ENCODE measurements at regions not wholly inside any gene's neighbourhood (a gene's known extent, or its start where the extent isn't known, plus 50 kb on each side); places are given as distances from the start of the nearest gene placed in this dataset.

DNA sequence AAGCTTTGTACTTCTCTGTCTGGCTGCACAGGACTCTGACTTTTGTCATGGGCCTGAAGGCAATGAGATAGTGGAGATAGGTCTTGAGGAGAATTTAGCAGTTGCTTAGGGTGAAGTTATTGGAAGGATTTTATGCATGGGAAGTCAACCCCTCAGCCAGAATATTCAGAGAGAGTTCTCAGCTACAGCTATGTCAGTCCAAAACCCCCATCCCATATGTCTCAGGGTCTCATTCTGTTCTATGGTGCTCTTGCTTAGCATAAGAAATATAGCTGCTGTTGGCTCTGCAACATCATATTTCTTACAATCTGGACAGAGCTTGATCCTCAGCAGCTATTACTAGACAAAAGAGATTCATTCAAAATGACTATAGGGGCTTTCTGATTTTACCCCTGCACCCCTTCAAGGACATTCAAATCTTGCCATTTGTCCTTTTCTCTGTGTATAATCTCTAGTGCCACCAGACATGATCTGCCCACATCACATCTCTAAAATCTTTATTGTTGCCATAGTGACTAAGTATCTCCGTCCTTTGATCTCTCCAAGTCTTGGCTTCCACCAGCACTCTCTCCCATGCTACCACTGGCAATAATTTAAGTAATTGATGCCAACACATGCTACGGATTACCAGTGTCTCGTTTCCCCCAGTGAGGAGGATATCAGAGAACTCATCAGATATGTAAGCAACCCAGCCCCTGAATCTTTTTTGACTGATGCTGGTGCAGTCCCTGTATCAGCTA, 327.1 kb upstream of the ISX start:
- DNase-seq, result no peak
- Histone ChIP-seq H3K4me1 (no peaks in the 10 kb centered on the region), H3K27me3 (replicated peaks in 1 of 7) (peaks cover 0 to 3% (median 0%) of the 10 kb centered on the region in 7 donors), H3K27ac (no peak overlapping the region), H3K9me3 (peaks cover 0 to 14% (median 4%) of the 10 kb centered on the region in 8 donors), H3K36me3 (no peaks in the 10 kb centered on the region), H3K4me3 (no peak overlapping the region)
- TF ChIP-seq POLR2A (IDR thresholded peaks at IDR 0.05), result no peak
- TF ChIP-seq, protein P1, sequence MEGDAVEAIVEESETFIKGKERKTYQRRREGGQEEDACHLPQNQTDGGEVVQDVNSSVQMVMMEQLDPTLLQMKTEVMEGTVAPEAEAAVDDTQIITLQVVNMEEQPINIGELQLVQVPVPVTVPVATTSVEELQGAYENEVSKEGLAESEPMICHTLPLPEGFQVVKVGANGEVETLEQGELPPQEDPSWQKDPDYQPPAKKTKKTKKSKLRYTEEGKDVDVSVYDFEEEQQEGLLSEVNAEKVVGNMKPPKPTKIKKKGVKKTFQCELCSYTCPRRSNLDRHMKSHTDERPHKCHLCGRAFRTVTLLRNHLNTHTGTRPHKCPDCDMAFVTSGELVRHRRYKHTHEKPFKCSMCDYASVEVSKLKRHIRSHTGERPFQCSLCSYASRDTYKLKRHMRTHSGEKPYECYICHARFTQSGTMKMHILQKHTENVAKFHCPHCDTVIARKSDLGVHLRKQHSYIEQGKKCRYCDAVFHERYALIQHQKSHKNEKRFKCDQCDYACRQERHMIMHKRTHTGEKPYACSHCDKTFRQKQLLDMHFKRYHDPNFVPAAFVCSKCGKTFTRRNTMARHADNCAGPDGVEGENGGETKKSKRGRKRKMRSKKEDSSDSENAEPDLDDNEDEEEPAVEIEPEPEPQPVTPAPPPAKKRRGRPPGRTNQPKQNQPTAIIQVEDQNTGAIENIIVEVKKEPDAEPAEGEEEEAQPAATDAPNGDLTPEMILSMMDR (IDR thresholded peaks at IDR 0.05 in 8 of 11, conservative IDR thresholded peaks at IDR 0.05 in 3 of 11), result no peak
- 61 to 67% (median 65%) methylated on average over 3 of the region's 3 CpGs for WGBS, 5 donors
- intact Hi-C loops (cut with DNase I; ENCODE audit: low total_unique reads), result no loop called here

DNA sequence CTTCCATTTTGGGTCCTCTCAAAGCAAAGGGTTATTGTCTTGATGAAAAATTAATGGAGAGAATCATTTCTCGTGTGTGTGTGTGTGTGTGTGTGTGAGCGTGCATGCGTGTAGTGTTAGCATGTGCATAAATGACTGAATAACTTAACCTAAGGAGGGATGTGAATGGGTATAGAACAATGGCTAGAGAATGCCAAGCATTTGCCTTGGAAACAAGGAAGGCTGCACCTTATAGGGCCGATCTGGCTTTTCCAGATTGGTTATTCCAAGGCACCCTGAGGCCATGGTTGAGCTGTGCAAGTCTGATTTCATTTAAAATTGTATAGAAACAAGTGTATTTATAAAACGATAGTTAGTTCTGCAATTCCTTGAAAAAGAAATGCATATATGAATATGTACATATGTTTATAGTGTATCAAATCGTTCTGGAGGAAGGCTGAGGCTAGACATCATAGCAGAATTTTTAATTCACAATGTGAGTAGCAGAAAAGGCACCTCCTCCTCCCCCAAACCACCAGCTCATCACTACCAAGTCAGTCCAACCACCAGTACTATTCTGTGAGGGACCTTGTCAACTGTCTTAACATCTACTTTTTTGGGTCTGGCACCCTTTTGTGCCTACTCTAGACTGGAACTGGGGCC, 322.7 kb upstream of the ISX start:
- Histone ChIP-seq H3K9me3 (peaks cover 0 to 4% (median 0%) of the 10 kb centered on the region in 8 donors), H3K27me3 (replicated peaks in 1 of 7) (peaks cover 0 to 3% (median 0%) of the 10 kb centered on the region in 7 donors), H3K4me3 (no peak overlapping the region), H3K36me3 (no peaks in the 10 kb centered on the region), H3K27ac (no peak overlapping the region), H3K4me1 (no peaks in the 10 kb centered on the region)
- DNase-seq, result no peak
- WGBS, 5 donors, result 72 to 82% (median 77%) methylated on average over 6 of the region's 6 CpGs
- TF ChIP-seq POLR2A (IDR thresholded peaks at IDR 0.05) (no peak), POLR2AphosphoS5 (IDR thresholded peaks at IDR 0.05) (no peak)
- TF ChIP-seq, protein P1 (IDR thresholded peaks at IDR 0.05 in 8 of 11, conservative IDR thresholded peaks at IDR 0.05 in 3 of 11), result no peak
- intact Hi-C loops (cut with DNase I; ENCODE audit: low total_unique reads), result no loop called here

DNA sequence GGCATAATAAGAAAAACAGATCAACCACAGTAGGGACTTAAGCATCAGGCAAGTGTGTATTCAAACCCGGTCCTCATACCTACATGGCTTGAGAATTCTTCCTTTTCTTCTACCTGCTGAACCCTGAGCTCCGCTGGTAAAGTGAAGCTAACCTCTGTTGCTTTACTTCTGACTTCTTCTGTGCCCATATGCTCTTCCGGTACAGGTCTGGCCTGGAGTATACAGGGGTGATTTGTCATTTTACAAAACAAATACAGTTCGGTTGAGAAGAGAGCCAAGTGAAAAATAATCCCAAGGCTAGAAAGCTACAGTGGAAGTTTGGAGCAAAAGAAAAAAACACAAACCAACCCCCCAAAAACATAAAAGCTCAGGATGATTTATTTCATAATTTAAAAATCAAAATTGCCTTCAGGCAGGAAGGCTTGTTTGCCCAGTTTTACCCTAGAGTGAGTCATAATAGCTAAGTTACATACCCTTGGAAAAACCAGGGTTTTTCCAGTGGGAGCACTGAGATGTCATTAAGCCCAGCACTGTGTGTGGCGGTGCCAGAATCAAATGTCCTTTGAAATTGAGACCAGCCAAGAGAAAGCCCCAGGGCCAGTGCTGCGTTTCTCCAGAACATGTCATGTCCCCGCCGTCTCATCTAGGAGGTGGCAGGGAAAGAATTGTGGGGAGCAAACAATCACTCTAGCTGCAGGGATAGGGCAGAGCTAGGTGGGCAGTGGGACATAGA, 305.5 kb upstream of the ISX start:
- intact Hi-C loops (cut with DNase I; ENCODE audit: low total_unique reads), result no loop called here
- 70 to 86% (median 81%) methylated on average over 8 of the region's 8 CpGs for WGBS, 5 donors
- TF ChIP-seq, protein P1 (IDR thresholded peaks at IDR 0.05 in 8 of 11, conservative IDR thresholded peaks at IDR 0.05 in 3 of 11), result no peak
- TF ChIP-seq POLR2AphosphoS5 (IDR thresholded peaks at IDR 0.05) (no peak), POLR2A (IDR thresholded peaks at IDR 0.05) (no peak)
- Histone ChIP-seq H3K4me3 (no peak overlapping the region), H3K9me3 (no peaks in the 10 kb centered on the region), H3K4me1 (no peaks in the 10 kb centered on the region), H3K36me3 (no peaks in the 10 kb centered on the region), H3K27me3 (replicated peaks in 1 of 7) (peaks cover 0 to 48% (median 0%) of the 10 kb centered on the region in 7 donors), H3K27ac (no peak overlapping the region)
- DNase-seq, result no peak

DNA sequence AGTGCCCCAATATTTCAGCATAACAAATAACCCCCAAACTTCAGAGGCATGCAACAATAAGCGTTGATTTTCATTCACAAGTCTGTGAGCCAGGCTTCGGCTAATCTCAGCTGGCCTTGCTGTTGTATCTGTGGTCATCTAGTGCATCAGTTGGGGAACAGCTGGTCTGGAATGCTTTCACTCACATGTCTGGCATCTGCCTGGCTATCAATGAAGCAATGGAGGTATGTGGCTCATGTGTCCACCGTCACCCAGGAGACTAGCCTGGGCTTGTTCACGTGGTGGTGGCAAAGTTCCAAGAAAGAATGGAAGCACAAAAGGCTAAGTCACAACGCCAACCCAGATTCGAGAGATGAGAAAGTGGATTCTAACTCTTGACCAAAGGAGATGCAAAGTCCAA, 304.8 kb upstream of the ISX start:
- DNase-seq, result no peak
- H3K36me3 ChIP-seq, result no peaks in the 10 kb centered on the region
- 72 to 77% (median 75%) methylated on average over 6 of the region's 6 CpGs for WGBS, 5 donors
- H3K27ac ChIP-seq, result no peak overlapping the region
- H3K27me3 ChIP-seq (replicated peaks in 1 of 7), result peaks cover 0 to 42% (median 0%) of the 10 kb centered on the region in 7 donors
- intact Hi-C loops (cut with DNase I; ENCODE audit: low total_unique reads), result no loop called here
- H3K9me3 ChIP-seq, result no peaks in the 10 kb centered on the region
- TF ChIP-seq POLR2AphosphoS5 (IDR thresholded peaks at IDR 0.05) (no peak), POLR2A (IDR thresholded peaks at IDR 0.05) (no peak)
- TF ChIP-seq, protein P1 (IDR thresholded peaks at IDR 0.05 in 8 of 11, conservative IDR thresholded peaks at IDR 0.05 in 3 of 11), result no peak
- no peak overlapping the region for H3K4me3 ChIP-seq
- H3K4me1 ChIP-seq, result no peaks in the 10 kb centered on the region

Data from spleen (tissue), 11 donors.